PFSK-1 (cell line): ENCODE measurements at regions not wholly inside any gene's neighbourhood (a gene's known extent, or its start where the extent isn't known, plus 50 kb on each side); places are given as distances from the start of the nearest gene placed in this dataset.

Source experiments
- FOXP2 ChIP-seq: optimal IDR thresholded peaks from 2 replicates; pipeline ENCODE3; 2011; ENCODE audit warnings: borderline replicate concordance, control low read depth, inconsistent platforms; ENCODE audit not compliant: insufficient read depth; ENCODE audit errors: extremely low read length, extremely low read depth
- POLR2AphosphoS5 ChIP-seq: IDR thresholded peaks from 2 replicates; pipeline ENCODE4 v1.6.1; 2012; ENCODE audit warnings: low read depth, mild to moderate bottlenecking, control low read depth, low read length, moderate library complexity
- SIN3A ChIP-seq: IDR thresholded peaks from 2 replicates; pipeline ENCODE4 v1.6.1; 2012; ENCODE audit warnings: mild to moderate bottlenecking, low read length, moderate library complexity, borderline replicate concordance; ENCODE audit not compliant: insufficient read depth
- TAF1 ChIP-seq: IDR thresholded peaks from 2 replicates; pipeline ENCODE4 v1.6.1; 2012; ENCODE audit warnings: low read length, control low read depth, borderline replicate concordance; ENCODE audit not compliant: insufficient read depth
- TF ChIP-seq, protein P1 (sequence below), 2 experiments: IDR thresholded peaks; 2 replicates each; pipeline versions ENCODE4 v1.6.1 to v1.8.0; 2011 to 2012; ENCODE audit warnings: low read depth in 2 of 2, low read length in 2 of 2, control low read depth in 1 of 2, inconsistent platforms in 1 of 2, mild to moderate bottlenecking in 1 of 2, moderate library complexity in 1 of 2; ENCODE audit not compliant: insufficient read depth in 1 of 2

DNA sequence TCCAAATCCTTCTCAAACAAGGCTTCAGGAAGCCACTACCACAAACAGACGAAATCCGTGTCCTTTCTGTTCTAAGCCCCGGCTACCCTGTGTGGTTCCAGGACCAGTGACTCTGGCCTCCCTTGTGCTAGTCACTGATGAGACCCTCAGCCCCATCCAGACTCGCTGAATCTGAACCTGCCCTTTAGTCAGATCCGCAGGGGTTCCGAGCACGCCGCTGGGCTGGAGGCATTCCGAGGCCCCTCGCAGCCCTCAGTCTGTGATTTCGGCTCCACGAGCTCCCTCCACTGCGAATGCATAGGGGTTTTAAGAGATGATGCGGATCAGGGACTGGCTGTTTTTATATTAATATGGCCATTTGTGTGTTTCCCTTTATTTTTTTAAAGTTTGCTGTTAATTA lies 292.7 kb downstream of the IRF8 start:
- TF ChIP-seq, protein P1, sequence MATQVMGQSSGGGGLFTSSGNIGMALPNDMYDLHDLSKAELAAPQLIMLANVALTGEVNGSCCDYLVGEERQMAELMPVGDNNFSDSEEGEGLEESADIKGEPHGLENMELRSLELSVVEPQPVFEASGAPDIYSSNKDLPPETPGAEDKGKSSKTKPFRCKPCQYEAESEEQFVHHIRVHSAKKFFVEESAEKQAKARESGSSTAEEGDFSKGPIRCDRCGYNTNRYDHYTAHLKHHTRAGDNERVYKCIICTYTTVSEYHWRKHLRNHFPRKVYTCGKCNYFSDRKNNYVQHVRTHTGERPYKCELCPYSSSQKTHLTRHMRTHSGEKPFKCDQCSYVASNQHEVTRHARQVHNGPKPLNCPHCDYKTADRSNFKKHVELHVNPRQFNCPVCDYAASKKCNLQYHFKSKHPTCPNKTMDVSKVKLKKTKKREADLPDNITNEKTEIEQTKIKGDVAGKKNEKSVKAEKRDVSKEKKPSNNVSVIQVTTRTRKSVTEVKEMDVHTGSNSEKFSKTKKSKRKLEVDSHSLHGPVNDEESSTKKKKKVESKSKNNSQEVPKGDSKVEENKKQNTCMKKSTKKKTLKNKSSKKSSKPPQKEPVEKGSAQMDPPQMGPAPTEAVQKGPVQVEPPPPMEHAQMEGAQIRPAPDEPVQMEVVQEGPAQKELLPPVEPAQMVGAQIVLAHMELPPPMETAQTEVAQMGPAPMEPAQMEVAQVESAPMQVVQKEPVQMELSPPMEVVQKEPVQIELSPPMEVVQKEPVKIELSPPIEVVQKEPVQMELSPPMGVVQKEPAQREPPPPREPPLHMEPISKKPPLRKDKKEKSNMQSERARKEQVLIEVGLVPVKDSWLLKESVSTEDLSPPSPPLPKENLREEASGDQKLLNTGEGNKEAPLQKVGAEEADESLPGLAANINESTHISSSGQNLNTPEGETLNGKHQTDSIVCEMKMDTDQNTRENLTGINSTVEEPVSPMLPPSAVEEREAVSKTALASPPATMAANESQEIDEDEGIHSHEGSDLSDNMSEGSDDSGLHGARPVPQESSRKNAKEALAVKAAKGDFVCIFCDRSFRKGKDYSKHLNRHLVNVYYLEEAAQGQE (IDR thresholded peaks at IDR 0.05; ENCODE audit: insufficient read depth in 1 of 2, low read depth in 2 of 2, low read length in 2 of 2), result no peak
- TF ChIP-seq FOXP2, result no peak
- TF ChIP-seq SIN3A, result no peak
- TF ChIP-seq TAF1, result no peak
- TF ChIP-seq POLR2AphosphoS5, result no peak

DNA sequence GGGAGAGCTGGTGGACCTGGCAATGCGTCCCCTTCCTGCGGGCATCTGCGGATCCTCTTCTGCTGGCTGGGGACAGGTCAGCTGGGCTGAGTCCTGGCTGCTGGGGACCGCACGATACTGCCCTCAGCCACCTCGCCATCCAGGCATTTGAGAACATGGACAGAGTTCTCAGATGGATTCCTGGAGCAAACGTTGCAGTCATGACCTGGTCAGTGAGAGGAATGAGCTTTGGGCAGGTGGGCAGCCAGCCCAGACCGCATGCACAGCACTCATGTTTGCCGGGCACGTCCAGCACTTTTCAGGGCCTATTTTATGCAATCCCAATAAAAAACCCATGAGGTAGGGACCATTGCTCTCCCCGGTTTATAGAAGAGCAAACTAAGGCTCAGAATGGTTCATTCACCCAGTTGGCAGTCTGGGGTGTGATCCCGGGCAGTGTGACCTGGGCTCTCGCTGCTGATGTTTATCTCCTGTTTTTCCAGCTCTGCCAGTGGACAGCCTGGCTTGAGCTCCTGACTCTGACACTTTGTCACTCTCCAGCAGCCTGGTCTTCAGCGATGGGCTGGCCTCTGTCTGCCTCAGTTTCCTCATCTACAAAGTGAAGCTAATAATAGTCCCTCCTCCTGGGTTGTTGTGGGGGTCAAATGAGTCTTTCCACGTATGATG lies 294.7 kb downstream of the IRF8 start:
- TF ChIP-seq FOXP2, result no peak
- TF ChIP-seq POLR2AphosphoS5, result no peak
- no peak for TF ChIP-seq SIN3A

DNA sequence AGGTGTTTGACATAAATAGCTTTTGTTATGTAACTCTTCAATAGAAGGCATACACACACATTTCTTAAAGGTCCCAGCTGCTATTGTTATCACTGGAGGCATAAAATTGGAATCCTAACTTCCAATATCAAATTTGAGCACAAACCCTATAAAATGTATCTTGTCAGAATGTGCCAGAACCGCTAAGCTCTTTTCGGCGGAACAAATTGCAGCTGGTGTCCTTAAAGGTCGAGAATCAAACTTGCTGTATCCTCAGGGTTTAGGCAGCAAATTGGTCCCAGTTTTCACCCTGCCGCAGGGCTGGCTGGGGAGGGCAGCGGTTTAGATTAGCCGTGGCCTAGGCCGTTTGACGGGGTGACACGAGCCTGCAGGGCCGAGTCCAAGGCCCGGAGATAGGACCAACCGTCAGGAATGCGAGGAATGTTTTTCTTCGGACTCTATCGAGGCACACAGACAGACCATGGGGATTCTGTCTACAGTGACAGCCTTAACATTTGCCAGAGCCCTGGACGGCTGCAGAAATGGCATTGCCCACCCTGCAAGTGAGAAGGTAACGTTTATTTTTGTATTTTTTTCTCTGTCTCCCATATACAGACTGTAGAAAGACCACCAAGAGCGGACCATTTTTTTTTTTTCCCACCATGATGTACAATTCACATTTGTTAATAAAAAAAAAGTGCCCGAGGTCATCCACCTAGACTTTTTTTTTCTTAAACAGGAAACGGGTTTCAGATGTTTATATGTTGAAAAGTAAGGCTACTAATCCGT lies 297.1 kb downstream of the IRF8 start:
- TF ChIP-seq, protein P1 (IDR thresholded peaks at IDR 0.05; ENCODE audit: insufficient read depth in 1 of 2, low read depth in 2 of 2, low read length in 2 of 2), result no peak
- TF ChIP-seq FOXP2 (no peak), SIN3A (no peak), POLR2AphosphoS5 (no peak), TAF1 (no peak)

DNA sequence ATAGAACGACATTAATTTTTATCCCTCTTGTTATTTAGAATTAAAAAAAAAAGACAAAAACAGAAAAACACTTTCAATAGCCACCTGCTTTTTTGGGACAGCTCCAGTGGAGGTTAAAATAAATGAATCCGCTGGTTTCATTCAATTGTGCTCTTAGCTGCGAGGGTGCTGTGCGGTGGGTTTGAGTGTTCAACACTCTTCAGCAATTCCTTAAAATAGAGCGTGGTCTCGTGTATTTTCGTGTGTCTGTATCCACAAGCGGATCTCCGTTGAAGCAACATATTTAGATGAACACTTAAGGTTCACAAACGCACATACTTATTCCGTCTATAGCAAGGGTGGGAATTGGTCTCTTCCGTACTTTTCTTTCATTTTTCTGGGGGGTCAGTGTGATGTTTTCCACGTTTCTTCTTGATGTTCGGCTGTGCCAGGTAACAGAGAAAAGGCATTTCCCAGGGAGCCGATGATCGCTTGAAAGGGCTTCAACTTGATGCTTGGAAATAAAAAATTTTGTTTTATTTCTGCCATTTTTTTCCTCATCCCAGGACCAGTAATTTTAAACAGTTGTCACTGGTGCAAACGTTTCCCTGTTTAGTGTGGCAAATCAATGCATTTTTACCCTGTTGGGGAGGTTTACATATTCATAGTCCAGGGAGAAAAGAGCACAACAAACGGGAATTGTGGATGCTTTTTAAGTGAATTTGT lies 297.9 kb downstream of the IRF8 start:
- TF ChIP-seq TAF1, result no peak
- no peak for TF ChIP-seq SIN3A
- TF ChIP-seq, protein P1 (IDR thresholded peaks at IDR 0.05; ENCODE audit: insufficient read depth in 1 of 2, low read depth in 2 of 2, low read length in 2 of 2), result no peak
- no peak for TF ChIP-seq POLR2AphosphoS5
- no peak for TF ChIP-seq FOXP2

DNA sequence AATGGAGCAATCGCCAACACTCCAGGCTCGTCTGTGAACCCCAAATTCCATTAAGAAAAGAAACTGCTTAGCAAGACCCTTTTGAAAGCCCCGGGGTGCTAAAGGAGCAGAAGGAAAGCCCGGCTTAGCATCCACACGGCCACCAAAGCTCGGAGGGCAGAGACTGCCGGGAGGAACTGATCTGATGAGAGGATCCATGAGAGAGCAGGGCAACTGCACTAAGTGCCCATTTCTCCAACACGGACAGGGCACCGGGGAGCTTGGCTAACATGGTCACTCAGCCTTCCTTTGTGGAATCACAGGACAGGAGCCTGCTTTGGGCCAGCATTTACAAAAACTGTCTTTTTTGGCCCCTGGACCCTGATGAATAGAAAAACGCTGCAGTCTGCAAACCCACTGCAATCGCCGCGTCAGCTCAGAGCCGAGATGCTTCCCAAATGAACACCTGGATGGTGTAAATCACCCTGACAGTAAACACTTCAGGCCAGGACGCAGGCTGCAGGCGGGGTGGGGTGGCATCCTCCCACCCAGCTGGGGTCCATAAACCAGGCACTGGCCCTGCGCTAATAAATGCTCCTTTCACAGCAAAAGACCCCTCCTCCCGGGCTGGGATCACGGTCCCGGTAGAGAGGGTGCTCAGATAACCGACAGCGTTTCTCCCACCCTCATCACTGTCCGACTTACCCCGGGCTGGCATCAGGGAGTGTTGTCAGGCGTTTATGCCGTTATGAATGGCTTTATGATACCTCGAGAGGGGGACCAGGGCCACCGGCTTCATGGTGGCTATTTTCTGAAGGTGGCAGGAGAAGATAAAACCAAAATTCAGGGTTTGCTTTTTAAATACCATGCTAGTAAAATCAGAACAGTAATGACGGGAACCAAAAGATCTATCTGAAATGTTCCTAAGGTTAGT lies 299.5 kb downstream of the IRF8 start:
- TF ChIP-seq FOXP2 (no peak), POLR2AphosphoS5 (no peak), SIN3A (no peak), TAF1 (no peak)
- TF ChIP-seq, protein P1 (IDR thresholded peaks at IDR 0.05; ENCODE audit: insufficient read depth in 1 of 2, low read depth in 2 of 2, low read length in 2 of 2), result no peak
